MCF 10A (cell line): ENCODE measurements at regions not wholly inside any gene's neighbourhood (a gene's known extent, or its start where the extent isn't known, plus 50 kb on each side); places are given as distances from the start of the nearest gene placed in this dataset.

Source experiments
- BruUV-seq: library from RNA; stranded (reverse); fragments of 400-500 nt; replicated peaks from 2 replicates; lab custom pipeline; 2021; lab: Mats Ljungman, UMichigan
- CTCF ChIA-PET: fragments of 300-600 bp; sonication (Branson Sonifier 250); formaldehyde crosslinking; extraction: SDS; loops from one replicate; lab custom pipeline; 2021; ENCODE audit warnings: antibody characterized with exemption, inconsistent platforms; lab: Yijun Ruan, JAX
- POLR2A ChIA-PET: fragments of 300-600, 350-650 bp; sonication (Branson Sonifier 250); formaldehyde crosslinking; extraction: SDS; loops from one replicate; lab custom pipeline; 2020; ENCODE audit warnings: antibody characterized with exemption, inconsistent platforms; lab: Yijun Ruan, JAX
- DNase-seq: peaks from one replicate; pipeline ENCODE4 v3.0.0-alpha.2; 2018; ENCODE audit not compliant: unreplicated experiment
- H3K27ac Mint-ChIP-seq: one replicate; pipeline ENCODE4 v1.8.0; 2022; ENCODE audit warnings: mild to moderate bottlenecking, low read depth, mixed read lengths; ENCODE audit not compliant: unreplicated experiment
- H3K27me3 Mint-ChIP-seq: one replicate; pipeline ENCODE4 v1.8.0; 2022; ENCODE audit warnings: mixed read lengths; ENCODE audit not compliant: insufficient read depth, unreplicated experiment
- H3K36me3 Mint-ChIP-seq: one replicate; pipeline ENCODE4 v1.8.0; 2022; ENCODE audit warnings: mild to moderate bottlenecking, moderate library complexity, mixed read lengths; ENCODE audit not compliant: insufficient read depth, unreplicated experiment
- H3K4me1 Mint-ChIP-seq: one replicate; pipeline ENCODE4 v1.8.0; 2022; ENCODE audit warnings: mixed read lengths; ENCODE audit not compliant: insufficient read depth, unreplicated experiment
- H3K4me3 Mint-ChIP-seq: one replicate; pipeline ENCODE4 v1.8.0; 2022; ENCODE audit warnings: mild to moderate bottlenecking, moderate library complexity, mixed read lengths; ENCODE audit not compliant: unreplicated experiment
- H3K9me3 Mint-ChIP-seq: one replicate; pipeline ENCODE4 v1.8.0; 2022; ENCODE audit warnings: mixed read lengths; ENCODE audit not compliant: unreplicated experiment
- CTCF ChIP-seq: fragments of 200-600 bp; IDR thresholded peaks from one replicate; pipeline ENCODE4 v1.8.0; 2022; ENCODE audit warnings: antibody characterized with exemption, mild to moderate bottlenecking; ENCODE audit not compliant: unreplicated experiment
- intact Hi-C: fragments of 100-400 bp; cut with micrococcal nuclease; formaldehyde crosslinking; loops from 2 replicates; pipeline ENCODE4 v1.14.1; 2022

- Mint-ChIP-seq H3K4me1 (peaks cover 30% of the 10 kb centered on the region), H3K4me3 (no peak overlapping the region)
- no peak for TF ChIP-seq CTCF
Measured at GRCh38 chr1:244356376-244356775, 95.3 kb downstream of the ADSS2 start.

More at GRCh38 chr1:244356376-244356775, 95.3 kb downstream of the ADSS2 start:
- H3K36me3 Mint-ChIP-seq: no peaks in the 10 kb centered on the region
- H3K9me3 Mint-ChIP-seq: no peaks in the 10 kb centered on the region
- intact Hi-C loops: no loop called here
- POLR2A ChIA-PET: no interaction called here
- DNase-seq: no peak
- CTCF ChIA-PET: interaction anchor here (0.7 kb wide), 1 partner anchor 10 kb away, joined by 3 read pairs; no protein-coding TSS in a partner anchor
- H3K27me3 Mint-ChIP-seq: no peaks in the 10 kb centered on the region
- no TSS peak for BruUV-seq
- no peak overlapping the region for H3K27ac Mint-ChIP-seq
